Stimulated activated CD8-positive, alpha-beta memory T cell treated with anti-CD3 and anti-CD28 coated beads, Interleukin-4, amount 100 ng/mL, for 48 hours (primary cell): ENCODE measurements at regions not wholly inside any gene's neighbourhood (a gene's known extent, or its start where the extent isn't known, plus 50 kb on each side); places are given as distances from the start of the nearest gene placed in this dataset.

ENCODE experiments used
- DNase-seq: peaks from one replicate; pipeline ENCODE4 v3.0.0-alpha.2; 2020

DNA sequence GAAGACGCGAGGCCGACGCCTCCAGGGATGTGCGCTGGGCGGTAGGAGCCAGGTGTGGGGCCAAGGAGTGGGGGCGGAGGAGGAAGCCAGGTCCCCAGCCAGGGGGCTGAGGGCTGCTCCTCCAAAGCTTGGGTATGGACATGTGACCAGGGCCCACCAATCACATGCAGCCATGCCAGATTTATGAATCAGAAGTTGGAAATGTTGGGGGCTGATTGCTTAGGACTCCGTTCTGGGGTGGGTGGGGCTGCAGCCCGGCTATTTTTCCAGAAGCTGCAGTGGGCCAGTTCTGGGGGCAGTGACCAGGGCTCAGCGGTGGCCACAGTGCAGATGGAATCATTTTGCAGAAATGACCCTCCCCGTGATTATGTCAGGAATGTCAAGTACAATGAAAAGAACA, 96.0 kb downstream of the CEBPB start:
- DNase-seq: peak; percentile 55

- no peak for DNase-seq
Observed at GRCh38 chr20:50287512-50287911, 96.9 kb downstream of the CEBPB start.

- DNase-seq: no peak
Observed at GRCh38 chr20:50288128-50288623, 97.5 kb downstream of the CEBPB start.

GRCh38 chr20:50289581-50289980, 99.0 kb downstream of the CEBPB start:
- DNase-seq: no peak

GRCh38 chr20:50290112-50290511, 99.5 kb downstream of the CEBPB start:
- no peak for DNase-seq

- DNase-seq: no peak
Observed at GRCh38 chr20:50290808-50291207, 100.2 kb downstream of the CEBPB start.

DNA sequence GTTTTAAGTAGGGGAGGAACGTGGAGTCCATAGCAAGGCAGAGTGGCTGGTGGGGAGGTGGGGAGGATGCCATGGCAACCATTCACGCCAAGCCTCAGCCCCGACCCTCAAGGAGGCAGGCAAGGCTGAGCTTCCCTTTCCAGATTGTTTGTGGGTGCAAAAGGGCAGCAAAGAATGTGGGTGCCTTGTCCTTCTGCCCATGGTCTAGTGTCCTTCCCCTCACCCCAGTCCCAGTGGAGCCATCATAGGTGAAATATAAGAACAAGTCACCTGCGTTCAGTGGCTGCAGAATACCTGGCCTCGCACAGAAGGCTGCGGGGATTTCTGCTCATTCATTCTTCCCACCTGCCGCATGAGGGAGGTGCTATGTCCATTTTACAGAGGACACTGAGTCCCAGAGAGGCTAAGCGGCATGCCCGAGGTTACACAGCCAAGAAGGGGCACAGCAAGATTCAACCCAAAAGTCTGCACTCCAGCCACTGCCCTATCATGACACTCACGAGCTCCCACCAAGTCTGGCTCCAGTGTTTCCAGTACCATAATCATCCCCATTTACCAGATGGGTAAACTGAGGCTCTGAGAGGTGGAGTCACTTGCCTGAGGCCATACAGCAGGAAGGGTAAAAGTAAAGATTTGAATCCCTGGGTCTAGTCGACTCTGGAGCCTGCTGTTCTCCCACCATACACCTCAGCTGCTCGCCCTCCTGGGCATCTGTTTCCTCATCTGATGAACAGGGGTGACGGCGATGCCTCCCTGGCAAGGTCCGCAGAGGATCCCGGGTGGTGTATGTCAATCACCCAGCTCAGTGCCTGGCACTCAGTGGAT, 100.8 kb downstream of the CEBPB start:
- DNase-seq: no peak

GRCh38 chr20:50292079-50292590, 101.5 kb downstream of the CEBPB start:
- DNase-seq: no peak

DNA sequence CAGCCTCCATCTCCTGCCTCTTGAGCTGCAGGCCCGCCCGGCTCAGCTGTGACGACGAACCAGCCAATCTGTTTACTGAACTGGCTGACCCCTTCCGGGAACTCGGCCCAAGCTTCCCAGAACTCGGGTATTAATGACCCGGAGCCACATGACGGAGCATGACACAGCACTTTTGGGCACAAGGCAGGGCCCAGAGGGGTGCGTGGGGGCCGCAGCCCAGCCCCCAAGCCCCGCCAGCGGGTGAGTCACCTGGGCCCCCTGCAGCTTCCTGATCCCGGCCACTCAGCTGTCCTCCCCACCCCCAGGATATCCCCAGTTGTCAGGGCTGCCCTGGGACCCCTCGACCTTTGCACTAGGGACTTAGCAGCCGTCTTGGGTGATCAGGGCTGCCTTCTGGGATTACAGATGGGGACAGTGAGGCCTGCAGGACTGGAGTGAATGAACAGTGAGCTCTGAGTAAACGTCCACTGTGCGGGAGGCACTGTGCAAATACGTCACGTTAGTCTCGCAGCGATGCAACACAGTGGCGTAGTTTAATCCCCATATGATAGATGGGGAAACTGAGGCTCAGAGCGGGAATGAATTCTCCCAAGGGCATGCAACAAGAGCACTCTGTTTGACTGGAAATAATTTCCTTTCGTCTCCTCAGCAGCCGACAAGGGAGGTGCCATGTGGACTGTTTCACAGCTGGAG, 102.1 kb downstream of the CEBPB start:
- DNase-seq: peak; percentile 67

DNA sequence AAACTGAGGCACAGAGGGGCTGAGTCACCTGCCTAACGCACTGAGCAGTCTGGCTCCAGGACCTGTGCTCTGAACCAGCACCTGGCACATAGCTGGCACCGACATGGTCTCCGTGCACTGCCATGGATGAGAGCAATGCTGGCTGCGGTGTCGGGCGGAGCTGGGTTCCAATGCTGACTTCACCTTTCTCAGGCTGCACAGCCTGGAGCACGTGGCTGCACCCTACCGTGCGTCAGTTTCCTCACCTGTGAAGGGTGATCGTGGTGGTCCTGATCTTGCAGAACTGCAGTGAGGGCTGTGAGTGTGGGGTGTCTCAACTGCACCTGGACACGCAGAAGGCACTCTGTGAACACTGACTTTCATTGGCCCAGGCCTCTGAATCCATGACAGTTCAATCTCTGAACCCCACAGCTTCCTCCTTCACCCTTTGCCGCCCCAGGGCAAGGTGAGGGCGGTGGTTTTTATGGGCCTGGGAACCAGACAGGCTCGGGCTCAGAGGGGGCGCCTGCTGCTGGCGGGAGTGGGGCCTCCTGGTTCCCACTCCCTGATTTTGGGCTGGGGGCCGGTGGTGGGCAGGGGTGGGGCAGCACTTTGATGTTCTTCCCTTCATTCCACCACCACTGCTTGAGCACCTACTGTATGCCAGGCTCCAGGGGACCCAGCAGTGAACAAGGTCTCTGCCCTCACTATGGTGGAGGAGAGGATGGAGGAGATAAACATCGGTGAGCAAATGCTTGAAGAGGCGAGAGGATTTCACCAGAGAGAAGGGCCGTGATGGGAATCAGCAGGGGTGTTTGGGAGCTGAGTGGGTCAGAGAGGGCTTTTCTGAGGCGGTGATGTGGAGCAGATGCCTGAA, 102.9 kb downstream of the CEBPB start:
- no peak for DNase-seq

GRCh38 chr20:50294164-50295088, 103.8 kb downstream of the CEBPB start:
- DNase-seq: no peak

DNA sequence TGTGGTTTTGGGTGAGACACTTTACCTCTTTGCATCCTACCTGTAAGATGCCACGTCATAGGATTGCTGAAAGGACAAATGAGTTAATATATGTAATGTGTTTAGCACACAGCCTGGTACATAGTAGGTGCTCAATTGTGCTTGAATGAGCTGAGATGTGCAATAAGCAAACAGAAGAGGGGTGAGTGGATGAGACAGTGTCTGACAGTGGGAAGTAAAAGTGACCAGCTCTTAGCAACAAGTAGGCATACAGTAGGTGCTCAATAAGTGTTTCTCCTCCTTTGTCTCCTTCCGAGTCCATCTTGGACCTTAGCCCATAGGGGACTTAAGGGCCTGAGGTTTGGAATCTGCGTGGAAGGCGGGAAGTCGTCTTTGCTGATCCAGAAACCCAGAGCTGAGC, 104.7 kb downstream of the CEBPB start:
- no peak for DNase-seq

DNA sequence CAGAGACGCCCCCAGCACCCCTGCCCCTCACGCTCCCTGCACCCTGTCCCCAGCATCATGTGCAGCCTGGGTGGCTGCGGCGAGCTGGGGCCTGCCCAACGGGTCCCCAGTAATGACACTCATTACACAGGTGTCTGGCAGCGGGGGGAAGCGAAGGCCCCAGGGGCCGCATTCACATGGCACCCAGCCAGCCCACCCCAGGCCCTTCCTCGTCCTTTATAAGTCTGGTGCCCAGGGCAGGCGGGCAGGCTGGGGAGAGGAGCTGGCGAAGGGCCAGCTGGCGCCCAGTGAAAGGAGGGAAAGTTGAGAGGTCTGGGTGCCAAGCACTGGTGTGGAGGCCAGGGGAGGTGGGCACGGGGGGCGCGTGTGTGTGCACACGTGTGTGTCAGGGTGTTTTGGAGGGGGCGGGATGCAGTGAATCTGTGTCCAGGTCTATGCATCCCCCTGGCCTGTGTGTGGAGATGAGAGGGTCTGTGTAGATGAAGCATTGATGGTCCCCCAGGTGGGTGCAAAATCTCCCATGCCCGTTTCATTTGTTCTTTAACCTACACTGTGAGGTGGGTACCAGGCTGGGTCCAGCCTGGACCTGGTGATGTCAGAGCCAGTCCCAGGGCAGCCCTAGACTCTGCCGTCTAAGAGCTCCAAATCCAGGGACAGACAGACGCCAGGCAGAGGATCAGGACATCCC, 105.3 kb downstream of the CEBPB start:
- DNase-seq: no peak

DNA sequence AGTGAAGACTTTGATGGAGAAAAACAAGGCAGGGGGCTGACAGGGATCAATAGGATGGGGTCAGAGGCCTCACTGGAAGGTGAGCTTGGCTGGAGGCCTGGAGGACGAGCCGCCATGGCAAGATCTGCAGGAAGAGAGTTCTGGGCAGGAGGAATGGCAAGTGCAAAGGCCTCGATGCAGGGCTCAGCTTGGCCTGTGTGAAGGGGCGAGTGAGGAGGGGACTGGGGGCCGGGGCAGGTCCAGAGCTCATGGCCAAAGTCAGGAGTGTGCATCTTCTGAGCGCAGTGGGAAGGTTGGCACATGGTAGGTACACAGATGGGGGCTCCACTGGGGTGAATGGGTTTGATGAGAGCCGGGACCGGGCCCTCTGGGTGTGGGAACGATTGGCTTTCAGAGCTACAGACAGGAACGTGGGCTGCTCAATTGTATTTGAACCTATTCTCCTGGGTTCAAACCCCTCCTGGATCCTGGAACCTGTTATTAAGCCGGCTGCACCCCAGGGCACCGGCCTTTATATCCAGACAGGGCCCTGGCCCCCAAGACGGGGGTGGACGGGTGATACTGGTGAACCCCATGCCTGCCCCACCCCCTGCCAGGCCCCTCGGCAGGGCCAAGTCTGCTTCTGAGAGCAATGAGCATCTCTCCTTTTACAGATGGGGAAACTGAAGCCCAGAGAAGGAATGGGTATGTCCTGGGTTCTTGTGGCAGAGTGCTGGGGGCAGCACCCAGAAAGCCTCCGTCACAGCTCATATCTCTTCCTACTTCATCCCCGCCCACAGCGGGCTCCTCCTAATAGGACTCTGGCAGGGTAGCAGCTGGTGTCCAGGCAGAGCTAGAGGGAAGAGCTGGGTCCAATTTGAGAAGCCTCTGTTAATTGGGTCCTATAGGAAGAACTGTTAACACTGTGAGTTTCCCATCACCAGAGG, 106.1 kb downstream of the CEBPB start:
- DNase-seq: no peak

- no peak for DNase-seq
Observed at GRCh38 chr20:50297498-50298376, 107.1 kb downstream of the CEBPB start.

DNA sequence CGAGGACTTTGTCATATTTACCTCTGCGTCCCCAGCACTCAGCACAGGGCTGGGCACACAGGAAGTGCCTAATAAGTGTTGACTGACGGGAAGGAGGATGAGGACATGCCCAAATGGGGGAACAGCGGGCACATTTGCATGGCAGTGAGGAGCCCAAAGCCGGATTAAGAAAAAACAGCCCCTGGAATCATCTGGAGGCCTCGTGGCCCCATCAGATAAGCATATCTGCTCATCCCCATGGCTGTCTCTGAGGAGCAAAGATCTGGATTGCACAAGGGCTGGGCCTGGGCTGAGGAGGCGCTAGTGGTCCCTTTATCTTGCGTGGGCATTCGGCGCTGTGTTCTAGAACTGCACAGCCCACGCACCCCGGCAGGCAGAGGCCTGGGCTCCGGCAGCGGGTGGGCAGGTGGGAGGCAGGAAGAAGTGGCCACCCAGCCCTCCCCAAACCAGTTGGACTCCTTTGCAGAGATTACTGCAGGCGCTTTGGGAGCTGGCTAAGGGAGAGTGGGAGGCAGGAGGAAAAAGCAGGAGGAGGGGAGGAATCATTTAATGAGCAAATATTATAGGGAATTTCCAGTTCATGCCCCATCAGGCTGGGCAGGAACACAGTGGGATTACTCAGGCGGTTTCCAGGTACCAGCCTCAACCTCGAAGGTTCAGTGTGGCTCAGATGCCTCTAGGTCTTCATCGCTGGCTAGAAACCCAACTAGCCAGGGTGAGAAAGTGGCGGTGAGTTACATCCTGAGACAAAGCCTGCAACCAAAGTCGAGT, 108.1 kb downstream of the CEBPB start:
- DNase-seq: no peak

GRCh38 chr20:50299325-50299629, 108.6 kb downstream of the CEBPB start:
- DNase-seq: no peak

DNA sequence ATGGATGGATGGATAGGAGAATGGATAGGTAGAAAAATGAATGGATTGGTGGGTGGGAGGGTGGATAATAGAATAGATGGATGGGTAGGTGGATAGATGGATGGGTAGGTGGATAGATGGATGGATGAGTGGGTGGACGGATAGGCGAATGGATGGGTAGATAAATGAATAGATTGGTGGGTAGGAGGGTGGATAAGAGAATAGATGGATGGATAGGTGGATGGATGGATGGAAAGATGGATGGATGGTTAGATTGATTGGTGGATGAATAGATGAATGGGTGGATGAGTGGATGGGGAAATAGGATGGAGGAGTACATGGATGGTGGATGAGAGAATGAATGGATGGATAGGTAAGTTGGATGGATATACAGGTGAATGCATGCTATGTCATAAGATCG, 110.5 kb downstream of the CEBPB start:
- DNase-seq: no peak

DNA sequence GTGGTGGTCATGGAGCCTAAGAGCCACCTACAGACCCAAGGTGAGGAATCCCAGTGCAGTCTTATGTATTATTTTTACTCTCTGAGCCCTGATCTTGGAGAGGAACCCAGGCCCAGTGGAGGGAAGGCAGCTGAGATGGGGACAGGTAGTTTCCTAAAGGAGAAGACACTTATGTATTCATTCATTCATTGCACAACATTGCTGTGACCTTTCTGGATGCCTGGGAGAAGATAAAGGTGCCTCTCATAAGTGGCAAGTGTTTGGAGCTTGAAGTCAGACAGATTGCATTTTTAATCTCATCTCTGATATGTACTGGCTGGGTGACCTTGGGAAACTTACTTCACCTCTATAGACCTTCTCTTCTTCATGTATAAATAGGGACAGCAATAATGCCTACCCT, 111.1 kb downstream of the CEBPB start:
- DNase-seq: no peak
